Lung (tissue), 11 donors: ENCODE measurements at regions not wholly inside any gene's neighbourhood (a gene's known extent, or its start where the extent isn't known, plus 50 kb on each side); places are given as distances from the start of the nearest gene placed in this dataset.

Experiments used
- ATAC-seq: fragments of 200-7000 bp; cut with Tn5 transposase; one replicate; pipeline ENCODE4 v1.9.1; 2020; ENCODE audit warnings: moderate number of reproducible peaks; ENCODE audit not compliant: insufficient read depth, low FRiP score
- DNase-seq, 3 donors: peaks; one replicate each; pipeline ENCODE4 v3.0.0-alpha.2; 2013 to 2017
- H3K27ac ChIP-seq, 2 donors: one replicate each; pipeline ENCODE4 v1.5.1; 2013; ENCODE audit warnings: mild to moderate bottlenecking in 2 of 2, moderate library complexity in 2 of 2, control low read depth in 1 of 2, inconsistent platforms in 1 of 2, low read depth in 1 of 2, low read length in 1 of 2
- H3K27me3 ChIP-seq, 3 donors: one replicate each; pipeline ENCODE4 v1.5.1; 2013; ENCODE audit warnings: low read length in 2 of 3; ENCODE audit not compliant: control insufficient read depth in 3 of 3, insufficient read depth in 3 of 3
- H3K36me3 ChIP-seq, 4 donors: one replicate each; pipeline ENCODE4 v1.5.1; 2013; ENCODE audit warnings: low read length in 4 of 4, mild to moderate bottlenecking in 1 of 4, moderate library complexity in 1 of 4; ENCODE audit not compliant: control insufficient read depth in 4 of 4, insufficient read depth in 4 of 4
- H3K4me1 ChIP-seq, 5 donors: one replicate each; pipeline ENCODE4 v1.5.1; 2013; ENCODE audit warnings: low read length in 5 of 5, mild to moderate bottlenecking in 2 of 5, moderate library complexity in 1 of 5; ENCODE audit not compliant: control insufficient read depth in 5 of 5, insufficient read depth in 5 of 5
- H3K4me3 ChIP-seq: one replicate; pipeline ENCODE4 v1.5.1; 2013; ENCODE audit warnings: mild to moderate bottlenecking, control low read depth, moderate library complexity
- H3K9ac ChIP-seq, 2 donors: one replicate each; pipeline ENCODE4 v1.5.1; 2013; ENCODE audit warnings: low read length in 2 of 2, control low read depth in 1 of 2; ENCODE audit not compliant: insufficient read depth in 1 of 2
- H3K9me3 ChIP-seq, 4 donors: one replicate each; pipeline ENCODE4 v1.5.1; 2013; ENCODE audit warnings: low read length in 3 of 4, mild to moderate bottlenecking in 1 of 4, moderate library complexity in 1 of 4; ENCODE audit not compliant: control insufficient read depth in 4 of 4, insufficient read depth in 3 of 4
- CTCF ChIP-seq: IDR thresholded peaks from 2 replicates; pipeline ENCODE4 v1.5.1; 2012; ENCODE audit warnings: mild to moderate bottlenecking; ENCODE audit errors: control extremely low read depth, extremely low read depth
- WGBS, 2 donors: extraction: QIAGEN DNeasy Blood & Tissue Kit; methylation state at CpG; one replicate each; pipeline ENCODE4 v1.1.7; 2013; 5-methylcytosine and 5-hydroxymethylcytosine counted together
- donor health status: control.
- donor health status: control.
- donor health status: Bipolar disorder and iron deficiency.
- donor health status: healthy.
- donor health status: DM: yes; HTN: yes; CAD: no.

GRCh38 chr20:29741894-29742698 lies 1515.4 kb upstream of the DEFB115 start:
- ATAC-seq (no peak), DNase-seq (no peak)

GRCh38 chr20:29742699-29743100 lies 1514.8 kb upstream of the DEFB115 start:
- H3K27me3 ChIP-seq, result peaks cover 0 to 4% (median 0%) of the 10 kb centered on the region in 3 donors
- no peak overlapping the region for H3K4me3 ChIP-seq
- H3K27ac ChIP-seq, result no peak overlapping the region
- no peak for ATAC-seq
- no peaks in the 10 kb centered on the region for H3K36me3 ChIP-seq
- DNase-seq, result no peak
- no peak for TF ChIP-seq CTCF
- H3K9ac ChIP-seq, result no peak overlapping the region
- H3K9me3 ChIP-seq, result peaks cover 0 to 48% (median 3%) of the 10 kb centered on the region in 4 donors
- 34 to 55% methylated on average over 41 of the region's 41 CpGs for WGBS, 2 donors
- H3K4me1 ChIP-seq, result no peaks in the 10 kb centered on the region

More at GRCh38 chr20:29741894-29742698, 1515.4 kb upstream of the DEFB115 start:
- Histone ChIP-seq H3K9ac (no peak overlapping the region), H3K4me1 (no peaks in the 10 kb centered on the region), H3K27me3 (peaks cover 0 to 4% (median 0%) of the 10 kb centered on the region in 3 donors), H3K27ac (no peak overlapping the region), H3K36me3 (no peaks in the 10 kb centered on the region), H3K4me3 (no peak overlapping the region), H3K9me3 (peaks cover 0 to 48% (median 7%) of the 10 kb centered on the region in 4 donors)
- no peak for TF ChIP-seq CTCF
- WGBS, 2 donors, result 42 to 63% methylated on average over 81 to 88 of the region's 88 CpGs

GRCh38 chr20:29743101-29743931 lies 1514.1 kb upstream of the DEFB115 start:
- Histone ChIP-seq H3K9ac (no peak overlapping the region), H3K9me3 (peaks cover 0 to 48% (median 2%) of the 10 kb centered on the region in 4 donors), H3K4me1 (no peaks in the 10 kb centered on the region), H3K27me3 (peaks cover 0 to 4% (median 0%) of the 10 kb centered on the region in 3 donors), H3K36me3 (no peaks in the 10 kb centered on the region), H3K27ac (no peak overlapping the region), H3K4me3 (no peak overlapping the region)
- DNase-seq (no peak), ATAC-seq (no peak)
- TF ChIP-seq CTCF, result no peak
- WGBS, 2 donors, result 41 to 57% methylated on average over 77 to 80 of the region's 80 CpGs
